H1 (cell line): ENCODE measurements at regions not wholly inside any gene's neighbourhood (a gene's known extent, or its start where the extent isn't known, plus 50 kb on each side); places are given as distances from the start of the nearest gene placed in this dataset.

ENCODE experiments used
- CTCF ChIA-PET: fragments of 300-600 bp; sonication (Branson Sonifier 250); formaldehyde crosslinking; loops from one replicate; lab custom pipeline; 2021; ENCODE audit not compliant: partially characterized antibody; lab: Charles Lee
- POLR2A ChIA-PET: fragments of 300-600 bp; sonication (Branson Sonifier 250); formaldehyde crosslinking; loops from one replicate; lab custom pipeline; 2021; ENCODE audit warnings: inconsistent platforms; ENCODE audit not compliant: partially characterized antibody; lab: Charles Lee
- DNase-seq, 2 experiments: peaks; one replicate each; pipeline versions ENCODE4 v3.0.0 to v3.0.0-alpha.2; 2010 to 2022; ENCODE audit warnings: low spot score in 2 of 2, low read depth in 1 of 2, mixed read lengths in 1 of 2
- FAIRE-seq: peaks from 2 replicates; lab custom pipeline; 2011; peaks lifted over from hg19 to GRCh38; lab: Jason Lieb, UNC
- H2AFZ ChIP-seq: 2 replicates; pipeline ENCODE4 v1.8.1; 2012; ENCODE audit warnings: low read length, inconsistent platforms
- H2AK5ac ChIP-seq: 2 replicates; pipeline ENCODE4 v1.6.1; 2013; ENCODE audit warnings: low read depth, low read length
- H2BK120ac ChIP-seq: replicated peaks from 2 replicates; pipeline ENCODE3; 2013; ENCODE audit warnings: low read depth, low read length, inconsistent platforms
- H2BK12ac ChIP-seq: 2 replicates; pipeline ENCODE4 v1.6.1; 2013; ENCODE audit warnings: low read depth, low read length
- H2BK15ac ChIP-seq: 2 replicates; pipeline ENCODE4 v1.6.1; 2013; ENCODE audit warnings: low read length
- H2BK20ac ChIP-seq: 2 replicates; pipeline ENCODE4 v1.6.1; 2013; ENCODE audit warnings: low read length
- H2BK5ac ChIP-seq: 2 replicates; pipeline ENCODE4 v1.6.1; 2013; ENCODE audit warnings: low read depth, low read length
- H3K14ac ChIP-seq: 2 replicates; pipeline ENCODE4 v1.6.1; 2013; ENCODE audit warnings: inconsistent platforms; ENCODE audit not compliant: insufficient read length
- H3K18ac ChIP-seq: 2 replicates; pipeline ENCODE4 v1.6.1; 2013; ENCODE audit warnings: low read length; ENCODE audit errors: extremely low read depth
- H3K23ac ChIP-seq: 2 replicates; pipeline ENCODE4 v1.6.1; 2013; ENCODE audit warnings: inconsistent platforms; ENCODE audit not compliant: insufficient read length
- H3K23me2 ChIP-seq: 2 replicates; pipeline ENCODE4 v1.6.1; 2013; ENCODE audit warnings: low read depth, low read length
- H3K27ac ChIP-seq: 2 replicates; pipeline ENCODE4 v1.6.1; 2011; ENCODE audit warnings: low read depth, low read length, inconsistent platforms
- H3K27me3 ChIP-seq, 4 experiments: replicated peaks in 1 of 4; 1 replicate in 1 of 4; 2 replicates in 3 of 4; pipeline versions ENCODE4 v1.6.1 to v1.8.1; 2011 to 2013; ENCODE audit warnings: low read length in 3 of 4, mild to moderate bottlenecking in 3 of 4, inconsistent platforms in 2 of 4, mixed read lengths in 2 of 4, moderate library complexity in 1 of 4; ENCODE audit not compliant: control insufficient read depth in 3 of 4, insufficient read depth in 3 of 4; ENCODE audit errors: extremely low read depth in 1 of 4
- H3K36me3 ChIP-seq, 4 experiments: 2 replicates each; pipeline versions ENCODE4 v1.6.1 to v1.8.1; 2011 to 2013; ENCODE audit warnings: mild to moderate bottlenecking in 4 of 4, low read length in 3 of 4, moderate library complexity in 2 of 4, control low read depth in 1 of 4, inconsistent platforms in 1 of 4; ENCODE audit not compliant: insufficient read depth in 4 of 4, control insufficient read depth in 2 of 4
- H3K4ac ChIP-seq: replicated peaks from 2 replicates; pipeline ENCODE3; 2013; ENCODE audit warnings: low read length, low read depth, mixed read lengths, inconsistent platforms; ENCODE audit not compliant: insufficient read length
- H3K4me1 ChIP-seq, 4 experiments: replicated peaks in 1 of 4; 1 replicate in 1 of 4; 2 replicates in 3 of 4; pipeline versions ENCODE4 v1.6.1 to v1.8.1; 2011 to 2013; ENCODE audit warnings: low read length in 3 of 4, inconsistent platforms in 2 of 4, mixed read lengths in 1 of 4; ENCODE audit not compliant: insufficient read depth in 4 of 4, control insufficient read depth in 3 of 4
- H3K4me2 ChIP-seq, 2 experiments: 2 replicates each; pipeline versions ENCODE4 v1.6.1 to v1.8.1; 2011 to 2013; ENCODE audit warnings: low read depth in 2 of 2, low read length in 2 of 2, control low read depth in 1 of 2, inconsistent platforms in 1 of 2, mild to moderate bottlenecking in 1 of 2; ENCODE audit not compliant: insufficient read depth in 1 of 2
- H3K4me3 ChIP-seq, 4 experiments: fragments of 200-600, 300-600 bp in 1 of 4; sonication (generic), shearing (Covaris generic), sonication (Bioruptor Twin) in 1 of 4; 2 replicates each; pipeline versions ENCODE4 v1.5.1 to v1.8.1; 2011 to 2016; ENCODE audit warnings: low read length in 4 of 4, low read depth in 3 of 4, control low read depth in 2 of 4, inconsistent platforms in 2 of 4, mild to moderate bottlenecking in 2 of 4, mixed read lengths in 1 of 4, moderate library complexity in 1 of 4; ENCODE audit not compliant: insufficient read depth in 2 of 4; ENCODE audit errors: extremely low read depth in 1 of 4
- H3K56ac ChIP-seq: replicated peaks from 2 replicates; pipeline ENCODE3; 2013; ENCODE audit warnings: low read depth, mild to moderate bottlenecking, mixed read lengths, low read length, inconsistent platforms; ENCODE audit not compliant: insufficient read length
- H3K79me1 ChIP-seq: 2 replicates; pipeline ENCODE4 v1.6.1; 2013; ENCODE audit warnings: low read depth, low read length, control low read depth
- H3K79me2 ChIP-seq, 2 experiments: 2 replicates each; pipeline versions ENCODE4 v1.6.1 to v1.8.1; 2012 to 2013; ENCODE audit warnings: low read length in 2 of 2, mild to moderate bottlenecking in 2 of 2, inconsistent platforms in 1 of 2; ENCODE audit not compliant: insufficient read depth in 2 of 2, control insufficient read depth in 1 of 2
- H3K9ac ChIP-seq, 4 experiments: replicated peaks in 1 of 4; 1 replicate in 1 of 4; 2 replicates in 3 of 4; pipeline versions ENCODE4 v1.6.1 to v1.8.1; 2011 to 2013; ENCODE audit warnings: low read depth in 3 of 4, low read length in 3 of 4, control low read depth in 2 of 4, mild to moderate bottlenecking in 2 of 4, moderate library complexity in 2 of 4, inconsistent platforms in 1 of 4; ENCODE audit errors: extremely low read depth in 1 of 4
- H3K9me3 ChIP-seq, 2 experiments: 2 replicates each; pipeline versions ENCODE4 v1.6.1 to v1.8.1; 2012 to 2013; ENCODE audit warnings: mild to moderate bottlenecking in 2 of 2, moderate library complexity in 2 of 2, control low read depth in 1 of 2, inconsistent platforms in 1 of 2, low read depth in 1 of 2, low read length in 1 of 2, mixed read lengths in 1 of 2; ENCODE audit not compliant: insufficient read depth in 2 of 2
- H4K20me1 ChIP-seq, 2 experiments: replicated peaks in 1 of 2; 2 replicates each; pipeline versions ENCODE3 to v1.8.1; 2011 to 2013; ENCODE audit warnings: inconsistent platforms in 2 of 2, low read length in 2 of 2, mild to moderate bottlenecking in 1 of 2; ENCODE audit not compliant: insufficient read depth in 2 of 2, control insufficient read depth in 1 of 2
- H4K5ac ChIP-seq: 2 replicates; pipeline ENCODE4 v1.6.1; 2013; ENCODE audit warnings: low read length, low read depth, mixed read lengths, inconsistent platforms; ENCODE audit not compliant: insufficient read length
- H4K8ac ChIP-seq: 2 replicates; pipeline ENCODE4 v1.8.0; 2013; ENCODE audit warnings: mild to moderate bottlenecking, moderate library complexity, low read length, inconsistent platforms; ENCODE audit not compliant: insufficient read depth; ENCODE audit errors: extremely low read depth
- H4K91ac ChIP-seq: replicated peaks from 2 replicates; pipeline ENCODE3; 2013; ENCODE audit warnings: low read length, mixed read lengths, inconsistent platforms; ENCODE audit not compliant: insufficient read length
- CHD2 ChIP-seq: IDR thresholded peaks from 2 replicates; pipeline ENCODE4 v1.6.1; 2012; ENCODE audit warnings: low read length, improper control_type of control experiment
- E2F6 ChIP-seq: IDR thresholded peaks from 2 replicates; pipeline ENCODE4 v1.6.1; 2012; ENCODE audit warnings: inconsistent platforms
- EZH2 ChIP-seq: fragments of 200-600 bp; sonication (generic); IDR thresholded peaks from 2 replicates; pipeline ENCODE4 v1.7.1; 2012; ENCODE audit warnings: low read depth, mild to moderate bottlenecking, moderate library complexity, low read length, inconsistent platforms; ENCODE audit not compliant: severe bottlenecking
- FOSL1 ChIP-seq: IDR thresholded peaks from 2 replicates; pipeline ENCODE4 v1.6.1; 2011; ENCODE audit warnings: mild to moderate bottlenecking, low read depth, low read length, moderate library complexity; ENCODE audit not compliant: insufficient read depth
- JUN ChIP-seq: IDR thresholded peaks from 2 replicates; pipeline ENCODE4 v1.6.1; 2011; ENCODE audit warnings: low read depth, mild to moderate bottlenecking, improper control_type of control experiment, low read length
- MAX ChIP-seq: IDR thresholded peaks from 2 replicates; pipeline ENCODE4 v1.6.1; 2012; ENCODE audit warnings: inconsistent platforms
- NANOG ChIP-seq: IDR thresholded peaks from 2 replicates; pipeline ENCODE4 v1.6.1; 2011; ENCODE audit warnings: low read length, low read depth, mild to moderate bottlenecking, inconsistent platforms; ENCODE audit not compliant: insufficient read depth, poor library complexity, severe bottlenecking
- POLR2A ChIP-seq, 2 experiments: IDR thresholded peaks; 1 replicate in 1 of 2; 2 replicates in 1 of 2; pipeline ENCODE4 v1.6.1; 2011; ENCODE audit warnings: low read depth in 2 of 2, low read length in 2 of 2, mild to moderate bottlenecking in 2 of 2; ENCODE audit errors: control extremely low read depth in 1 of 2
- POLR2AphosphoS5 ChIP-seq: IDR thresholded peaks from 2 replicates; pipeline ENCODE4 v1.6.1; 2011; ENCODE audit warnings: low read depth, low read length
- RAD21 ChIP-seq, 2 experiments: IDR thresholded peaks in 1 of 2; conservative IDR thresholded peaks in 1 of 2; 2 replicates each; pipeline ENCODE4 v1.6.1; 2011; ENCODE audit warnings: low read depth in 2 of 2, low read length in 2 of 2, improper control_type of control experiment in 1 of 2, inconsistent platforms in 1 of 2, mild to moderate bottlenecking in 1 of 2, moderate library complexity in 1 of 2
- SIN3A ChIP-seq, 2 experiments: IDR thresholded peaks in 1 of 2; conservative IDR thresholded peaks in 1 of 2; 2 replicates each; pipeline ENCODE4 v1.6.1; 2011 to 2012; ENCODE audit warnings: low read length in 2 of 2, improper control_type of control experiment in 1 of 2, low read depth in 1 of 2, mild to moderate bottlenecking in 1 of 2
- SP2 ChIP-seq: IDR thresholded peaks from 2 replicates; pipeline ENCODE4 v1.6.1; 2012; ENCODE audit warnings: mild to moderate bottlenecking, low read length, inconsistent platforms
- WGBS, 2 experiments: shearing (Covaris generic) in 1 of 2; methylation state at CpG; one replicate each; pipeline versions ENCODE4 v1.1.6 to v1.1.7; 2013 to 2015; ENCODE audit warnings: low lambda C conversion rate in 2 of 2, mixed read lengths in 2 of 2, inconsistent platforms in 1 of 2, low coverage in 1 of 2, missing lambda C conversion rate in 1 of 2; ENCODE audit not compliant: insufficient replicate concordance in 2 of 2, insufficient coverage in 1 of 2, insufficient read length in 1 of 2; ENCODE audit errors: extremely low coverage in 1 of 2, missing lambda C conversion rate in 1 of 2; 5-methylcytosine and 5-hydroxymethylcytosine counted together
- TF ChIP-seq, protein P1 (sequence below): IDR thresholded peaks from 2 replicates; pipeline ENCODE4 v1.6.1; 2011; ENCODE audit warnings: low read length, improper control_type of control experiment

GRCh38 chrX:39605866-39606265 lies 491.9 kb downstream of the BCOR start:
- no peak overlapping the region for H3K4me2 ChIP-seq
- no peak overlapping the region for H4K8ac ChIP-seq
- H3K14ac ChIP-seq = no peak overlapping the region
- H3K18ac ChIP-seq = no peak overlapping the region
- H2BK5ac ChIP-seq = no peak overlapping the region
- no peaks in the 10 kb centered on the region for H3K36me3 ChIP-seq
- H3K23ac ChIP-seq = no peak overlapping the region
- POLR2A ChIA-PET = no interaction called here
- no peak overlapping the region for H4K5ac ChIP-seq
- H4K91ac ChIP-seq = no peak overlapping the region
- no peak overlapping the region for H2AK5ac ChIP-seq
- DNase-seq = no peak
- no peak overlapping the region for H2BK12ac ChIP-seq
- H3K27me3 ChIP-seq = no peaks in the 10 kb centered on the region
- no peak overlapping the region for H3K27ac ChIP-seq
- no peak overlapping the region for H2BK15ac ChIP-seq
- WGBS, 2 experiments = no CpG with 5 or more reads among the region's 2 CpGs
- H3K4ac ChIP-seq = no peak overlapping the region
- H3K56ac ChIP-seq = no peak overlapping the region
- no peak overlapping the region for H3K9ac ChIP-seq
- no peaks in the 10 kb centered on the region for H3K79me2 ChIP-seq
- CTCF ChIA-PET = no interaction called here
- no peaks in the 10 kb centered on the region for H4K20me1 ChIP-seq
- TF ChIP-seq E2F6 (no peak), EZH2 (no peak), POLR2AphosphoS5 (no peak), POLR2A (IDR thresholded peaks at IDR 0.05; ENCODE audit: control extremely low read depth in 1 of 2, low read depth in 2 of 2, low read length in 2 of 2) (no peak), NANOG (no peak), SP2 (no peak), FOSL1 (no peak), JUN (no peak), CHD2 (no peak), RAD21 (IDR thresholded peaks at IDR 0.05 in 1 of 2, conservative IDR thresholded peaks at IDR 0.05 in 1 of 2; ENCODE audit: low read depth in 2 of 2, low read length in 2 of 2) (no peak), SIN3A (conservative IDR thresholded peaks at IDR 0.05 in 1 of 2, IDR thresholded peaks at IDR 0.05 in 1 of 2; ENCODE audit: low read depth in 1 of 2, low read length in 2 of 2) (no peak), MAX (no peak)
- TF ChIP-seq, protein P1, sequence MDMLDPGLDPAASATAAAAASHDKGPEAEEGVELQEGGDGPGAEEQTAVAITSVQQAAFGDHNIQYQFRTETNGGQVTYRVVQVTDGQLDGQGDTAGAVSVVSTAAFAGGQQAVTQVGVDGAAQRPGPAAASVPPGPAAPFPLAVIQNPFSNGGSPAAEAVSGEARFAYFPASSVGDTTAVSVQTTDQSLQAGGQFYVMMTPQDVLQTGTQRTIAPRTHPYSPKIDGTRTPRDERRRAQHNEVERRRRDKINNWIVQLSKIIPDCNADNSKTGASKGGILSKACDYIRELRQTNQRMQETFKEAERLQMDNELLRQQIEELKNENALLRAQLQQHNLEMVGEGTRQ = no peak
- TF ChIP-seq, all 59 proteins: peak for 0
- H2AFZ ChIP-seq = no peak overlapping the region
- no peak overlapping the region for H2BK20ac ChIP-seq
- H3K9me3 ChIP-seq = no peaks in the 10 kb centered on the region
- H3K79me1 ChIP-seq = no peaks in the 10 kb centered on the region
- H3K4me3 ChIP-seq = no peak overlapping the region
- H2BK120ac ChIP-seq = no peak overlapping the region
- H3K23me2 ChIP-seq = no peaks in the 10 kb centered on the region
- no peak for FAIRE-seq
- peaks cover 0 to 5% (median 0%) of the 10 kb centered on the region in 4 experiments; a peak in 2 of 7 replicates for H3K4me1 ChIP-seq
